Neural cell (in vitro differentiated cells): ENCODE measurements at regions not wholly inside any gene's neighbourhood (a gene's known extent, or its start where the extent isn't known, plus 50 kb on each side); places are given as distances from the start of the nearest gene placed in this dataset.

Source experiments
- CTCF ChIP-seq: fragments of 450-650 bp; IDR thresholded peaks from 2 replicates; pipeline ENCODE4 v1.5.1; 2014; ENCODE audit warnings: antibody characterized with exemption, mild to moderate bottlenecking, moderate library complexity; ENCODE audit not compliant: poor library complexity, severe bottlenecking
- EP300 ChIP-seq: fragments of 450-650 bp; conservative IDR thresholded peaks from 2 replicates; pipeline ENCODE4 v1.6.1; 2014; ENCODE audit warnings: antibody characterized with exemption, mild to moderate bottlenecking, moderate library complexity; ENCODE audit not compliant: poor library complexity, severe bottlenecking
- EZH2 ChIP-seq: fragments of 200-600, 300-800 bp; shearing (Covaris generic), sonication (generic); IDR thresholded peaks from 2 replicates; pipeline ENCODE4 v1.6.1; 2014; ENCODE audit warnings: antibody characterized with exemption, low read length, borderline replicate concordance, mild to moderate bottlenecking; ENCODE audit not compliant: insufficient read depth, poor library complexity, severe bottlenecking
- MXI1 ChIP-seq: fragments of 450-650 bp; conservative IDR thresholded peaks from 2 replicates; pipeline ENCODE4 v1.6.1; 2014; ENCODE audit warnings: antibody characterized with exemption, mild to moderate bottlenecking; ENCODE audit not compliant: poor library complexity, severe bottlenecking
- POLR2AphosphoS5 ChIP-seq: IDR thresholded peaks from 2 replicates; pipeline ENCODE4 v1.6.1; 2012
- RAD21 ChIP-seq: fragments of 450-650 bp; conservative IDR thresholded peaks from 2 replicates; pipeline ENCODE4 v1.6.1; 2014; ENCODE audit warnings: antibody characterized with exemption, mild to moderate bottlenecking, moderate library complexity
- REST ChIP-seq: IDR thresholded peaks from 2 replicates; pipeline ENCODE4 v1.6.1; 2012; ENCODE audit warnings: borderline replicate concordance
- SMC3 ChIP-seq: fragments of 450-650 bp; conservative IDR thresholded peaks from 2 replicates; pipeline ENCODE4 v1.6.1; 2014; ENCODE audit warnings: antibody characterized with exemption, mild to moderate bottlenecking, moderate library complexity; ENCODE audit not compliant: poor library complexity
- TAF1 ChIP-seq: IDR thresholded peaks from 2 replicates; pipeline ENCODE4 v1.6.1; 2012; ENCODE audit warnings: low read depth

GRCh38 chr1:239810061-239810481 lies 281.6 kb upstream of the FMN2 start:
- no peak for TF ChIP-seq TAF1
- TF ChIP-seq EP300 = no peak
- TF ChIP-seq CTCF = no peak
- no peak for TF ChIP-seq EZH2
- TF ChIP-seq REST = no peak
- TF ChIP-seq MXI1 = no peak
- TF ChIP-seq RAD21 = no peak
- no peak for TF ChIP-seq POLR2AphosphoS5
- no peak for TF ChIP-seq SMC3
